CD8-positive, alpha-beta memory T cell (primary cell): ENCODE measurements at regions not wholly inside any gene's neighbourhood (a gene's known extent, or its start where the extent isn't known, plus 50 kb on each side); places are given as distances from the start of the nearest gene placed in this dataset.
"Not testable (repeated sequence)": the region's sequence is repeated elsewhere in the genome, so short reads cannot be mapped to it uniquely, and the experiment has no call there.

ENCODE experiments used
- CTCF ChIA-PET: fragments of 350-600 bp; sonication (Branson Sonifier 250); formaldehyde crosslinking; loops from one replicate; lab custom pipeline; 2021; ENCODE audit warnings: antibody characterized with exemption; lab: Charles Lee
- POLR2A ChIA-PET: fragments of 350-600 bp; sonication (Branson Sonifier 250); formaldehyde crosslinking; loops from one replicate; lab custom pipeline; 2021; ENCODE audit warnings: antibody characterized with exemption; lab: Charles Lee
- DNase-seq, 5 donors: peaks; one replicate each; pipeline versions ENCODE4 v3.0.0 to v3.0.0-alpha.2; 2020 to 2022; ENCODE audit warnings: mixed read lengths in 1 of 5
- H3K27ac ChIP-seq: one replicate; pipeline ENCODE4 v1.7.0; 2013; ENCODE audit warnings: low read depth, mild to moderate bottlenecking, low read length, moderate library complexity
- H3K27me3 ChIP-seq: 2 replicates; pipeline ENCODE4 v1.7.0; 2013; ENCODE audit warnings: low read length, mild to moderate bottlenecking; ENCODE audit not compliant: insufficient read depth, poor library complexity, severe bottlenecking
- H3K36me3 ChIP-seq: 2 replicates; pipeline ENCODE4 v1.7.0; 2013; ENCODE audit warnings: mild to moderate bottlenecking, low read length, moderate library complexity; ENCODE audit not compliant: insufficient read depth
- H3K4me1 ChIP-seq: 2 replicates; pipeline ENCODE4 v1.7.0; 2013; ENCODE audit warnings: mild to moderate bottlenecking, low read length, moderate library complexity; ENCODE audit not compliant: insufficient read depth
- H3K4me3 ChIP-seq: 2 replicates; pipeline ENCODE4 v1.7.0; 2013; ENCODE audit warnings: mild to moderate bottlenecking, low read length
- H3K9me3 ChIP-seq: 2 replicates; pipeline ENCODE4 v1.7.0; 2013; ENCODE audit warnings: mild to moderate bottlenecking, low read length
- H3K27ac Mint-ChIP-seq, 8 donors: one replicate each; pipeline ENCODE4 v1.8.0; 2020 to 2021; ENCODE audit warnings: mixed read lengths in 8 of 8, mild to moderate bottlenecking in 6 of 8, inconsistent platforms in 3 of 8, moderate library complexity in 3 of 8
- H3K27me3 Mint-ChIP-seq, 2 donors: one replicate each; pipeline ENCODE4 v1.8.0; 2020 to 2021; ENCODE audit warnings: mixed read lengths in 2 of 2, mild to moderate bottlenecking in 1 of 2, moderate library complexity in 1 of 2
- H3K36me3 Mint-ChIP-seq, 3 donors: one replicate each; pipeline ENCODE4 v1.8.0; 2020 to 2021; ENCODE audit warnings: mixed read lengths in 3 of 3, inconsistent platforms in 1 of 3, mild to moderate bottlenecking in 1 of 3
- H3K4me1 Mint-ChIP-seq, 3 donors: one replicate each; pipeline ENCODE4 v1.8.0; 2020 to 2021; ENCODE audit warnings: mixed read lengths in 3 of 3, inconsistent platforms in 1 of 3, mild to moderate bottlenecking in 1 of 3
- H3K4me3 Mint-ChIP-seq, 7 donors: one replicate each; pipeline ENCODE4 v1.8.0; 2020 to 2021; ENCODE audit warnings: mixed read lengths in 7 of 7, mild to moderate bottlenecking in 6 of 7, moderate library complexity in 4 of 7, inconsistent platforms in 2 of 7
- H3K9me3 Mint-ChIP-seq, 5 donors: one replicate each; pipeline ENCODE4 v1.8.0; 2020 to 2022; ENCODE audit warnings: mixed read lengths in 5 of 5, mild to moderate bottlenecking in 3 of 5, moderate library complexity in 2 of 5, inconsistent platforms in 1 of 5

- Histone ChIP-seq H3K27ac (no peak overlapping the region), H3K4me1 (no peaks in the 10 kb centered on the region), H3K36me3 (no peaks in the 10 kb centered on the region), H3K4me3 (no peak overlapping the region), H3K27me3 (no peaks in the 10 kb centered on the region), H3K9me3 (no peaks in the 10 kb centered on the region)
- H3K36me3 Mint-ChIP-seq: no peaks in the 10 kb centered on the region
- no peak for DNase-seq
- H3K9me3 Mint-ChIP-seq: peaks cover 0 to 2% (median 0%) of the 10 kb centered on the region in 5 donors
- POLR2A ChIA-PET: no interaction called here
- no peaks in the 10 kb centered on the region for H3K4me1 Mint-ChIP-seq
- H3K4me3 Mint-ChIP-seq: no peak overlapping the region
- CTCF ChIA-PET: no interaction called here
- no peak overlapping the region for H3K27ac Mint-ChIP-seq
- peaks cover 0 to 28% of the 10 kb centered on the region in 2 donors for H3K27me3 Mint-ChIP-seq
Measured at GRCh38 chr2:175807031-175807873, 194.8 kb downstream of the LNPK start.

- Mint-ChIP-seq H3K27ac (no peak overlapping the region), H3K4me3 (no peak overlapping the region), H3K27me3 (peaks cover 0 to 34% of the 10 kb centered on the region in 2 donors), H3K4me1 (no peaks in the 10 kb centered on the region), H3K36me3 (no peaks in the 10 kb centered on the region), H3K9me3 (peaks cover 0 to 2% (median 0%) of the 10 kb centered on the region in 5 donors)
- ChIA-PET POLR2A (no interaction called here), CTCF (no interaction called here)
- Histone ChIP-seq H3K4me3 (no peak overlapping the region), H3K9me3 (no peaks in the 10 kb centered on the region), H3K36me3 (no peaks in the 10 kb centered on the region), H3K4me1 (no peaks in the 10 kb centered on the region), H3K27me3 (no peaks in the 10 kb centered on the region), H3K27ac (no peak overlapping the region)
- no peak for DNase-seq
Measured at GRCh38 chr2:175806570-175806969, 195.5 kb downstream of the LNPK start.

GRCh38 chr2:175806125-175806490, 196.0 kb downstream of the LNPK start:
- no peak overlapping the region for H3K4me3 ChIP-seq
- Mint-ChIP-seq H3K9me3 (peaks cover 0 to 2% (median 0%) of the 10 kb centered on the region in 5 donors), H3K36me3 (no peaks in the 10 kb centered on the region), H3K27ac (no peak overlapping the region), H3K27me3 (peaks cover 0 to 30% of the 10 kb centered on the region in 2 donors), H3K4me3 (no peak overlapping the region), H3K4me1 (no peaks in the 10 kb centered on the region)
- H3K27me3 ChIP-seq: no peaks in the 10 kb centered on the region
- H3K4me1 ChIP-seq: no peaks in the 10 kb centered on the region
- POLR2A ChIA-PET: no interaction called here
- CTCF ChIA-PET: no interaction called here
- no peaks in the 10 kb centered on the region for H3K9me3 ChIP-seq
- DNase-seq: no peak
- H3K36me3 ChIP-seq: no peaks in the 10 kb centered on the region
- H3K27ac ChIP-seq: no peak overlapping the region

- H3K4me3 ChIP-seq: no peak overlapping the region
- CTCF ChIA-PET: no interaction called here
Measured at GRCh38 chr2:175805442-175806124, 196.5 kb downstream of the LNPK start.

GRCh38 chr2:175804122-175804521, 197.9 kb downstream of the LNPK start:
- no peaks in the 10 kb centered on the region for H3K27me3 ChIP-seq
- Mint-ChIP-seq H3K4me3 (no peak overlapping the region), H3K9me3 (peaks cover 0 to 6% (median 0%) of the 10 kb centered on the region in 5 donors), H3K36me3 (no peaks in the 10 kb centered on the region), H3K27me3 (peaks cover 0 to 23% of the 10 kb centered on the region in 2 donors), H3K4me1 (no peaks in the 10 kb centered on the region), H3K27ac (no peak overlapping the region)
- POLR2A ChIA-PET: no interaction called here
- H3K27ac ChIP-seq: no peak overlapping the region
- no peaks in the 10 kb centered on the region for H3K4me1 ChIP-seq
- CTCF ChIA-PET: no interaction called here
- no peaks in the 10 kb centered on the region for H3K36me3 ChIP-seq
- H3K4me3 ChIP-seq: no peak overlapping the region
- H3K9me3 ChIP-seq: no peaks in the 10 kb centered on the region
- no peak for DNase-seq

More at GRCh38 chr2:175805442-175806124, 196.5 kb downstream of the LNPK start:
- Mint-ChIP-seq H3K36me3 (no peaks in the 10 kb centered on the region), H3K27ac (no peak overlapping the region), H3K9me3 (peaks cover 0 to 2% (median 0%) of the 10 kb centered on the region in 5 donors), H3K4me1 (no peaks in the 10 kb centered on the region), H3K27me3 (peaks cover 0 to 26% of the 10 kb centered on the region in 2 donors), H3K4me3 (no peak overlapping the region)
- Histone ChIP-seq H3K36me3 (no peaks in the 10 kb centered on the region), H3K9me3 (no peaks in the 10 kb centered on the region), H3K4me1 (no peaks in the 10 kb centered on the region), H3K27me3 (no peaks in the 10 kb centered on the region), H3K27ac (no peak overlapping the region)
- POLR2A ChIA-PET: no interaction called here
- DNase-seq: no peak

- H3K4me3 Mint-ChIP-seq, H3K36me3 Mint-ChIP-seq, DNase-seq, H3K27ac Mint-ChIP-seq, H3K4me3 ChIP-seq, H3K27me3 Mint-ChIP-seq, H3K4me1 Mint-ChIP-seq, H3K36me3 ChIP-seq, H3K4me1 ChIP-seq, CTCF ChIA-PET, H3K27ac ChIP-seq, H3K27me3 ChIP-seq, H3K9me3 ChIP-seq, POLR2A ChIA-PET: not testable (repeated sequence)
- H3K9me3 Mint-ChIP-seq: peaks cover 10 to 21% (median 19%) of the 10 kb centered on the region in 5 donors
Measured at GRCh38 chr2:175796422-175796821, 205.6 kb downstream of the LNPK start.

GRCh38 chr2:175793648-175794047, 208.4 kb downstream of the LNPK start:
- Mint-ChIP-seq H3K4me3 (no peak overlapping the region), H3K4me1 (no peaks in the 10 kb centered on the region), H3K27ac (no peak overlapping the region), H3K27me3 (peaks cover 7 to 9% of the 10 kb centered on the region in 2 donors), H3K36me3 (no peaks in the 10 kb centered on the region), H3K9me3 (peaks cover 8 to 21% (median 17%) of the 10 kb centered on the region in 5 donors)
- POLR2A ChIA-PET: no interaction called here
- DNase-seq: no peak
- Histone ChIP-seq H3K9me3 (no peaks in the 10 kb centered on the region), H3K4me1 (no peaks in the 10 kb centered on the region), H3K36me3 (no peaks in the 10 kb centered on the region), H3K27ac (no peak overlapping the region), H3K4me3 (no peak overlapping the region), H3K27me3 (no peaks in the 10 kb centered on the region)
- CTCF ChIA-PET: no interaction called here

GRCh38 chr2:175792881-175793280, 209.2 kb downstream of the LNPK start:
- Histone ChIP-seq H3K4me1 (no peaks in the 10 kb centered on the region), H3K4me3 (no peak overlapping the region), H3K27ac (no peak overlapping the region), H3K9me3 (no peaks in the 10 kb centered on the region), H3K36me3 (no peaks in the 10 kb centered on the region), H3K27me3 (no peaks in the 10 kb centered on the region)
- no peak for DNase-seq
- Mint-ChIP-seq H3K36me3 (no peaks in the 10 kb centered on the region), H3K9me3 (peaks cover 8 to 17% (median 15%) of the 10 kb centered on the region in 5 donors), H3K27ac (no peak overlapping the region), H3K4me3 (no peak overlapping the region), H3K4me1 (no peaks in the 10 kb centered on the region), H3K27me3 (peaks cover 4 to 7% of the 10 kb centered on the region in 2 donors)
- CTCF ChIA-PET: no interaction called here
- POLR2A ChIA-PET: no interaction called here
